PFSK-1 (cell line): ENCODE measurements at regions not wholly inside any gene's neighbourhood (a gene's known extent, or its start where the extent isn't known, plus 50 kb on each side); places are given as distances from the start of the nearest gene placed in this dataset.

ENCODE experiments used
- POLR2AphosphoS5 ChIP-seq: IDR thresholded peaks from 2 replicates; pipeline ENCODE4 v1.6.1; 2012; ENCODE audit warnings: low read depth, mild to moderate bottlenecking, control low read depth, low read length, moderate library complexity
- REST ChIP-seq, 2 experiments: IDR thresholded peaks; 2 replicates each; pipeline versions ENCODE4 v1.6.1 to v1.8.0; 2011 to 2012; ENCODE audit warnings: low read depth in 2 of 2, low read length in 2 of 2, control low read depth in 1 of 2, inconsistent platforms in 1 of 2, mild to moderate bottlenecking in 1 of 2, moderate library complexity in 1 of 2; ENCODE audit not compliant: insufficient read depth in 1 of 2

GRCh38 chr13:108086678-108087077 lies 128.7 kb downstream of the LIG4 start:
- TF ChIP-seq POLR2AphosphoS5 (no peak), REST (IDR thresholded peaks at IDR 0.05; ENCODE audit: insufficient read depth in 1 of 2, low read depth in 2 of 2, low read length in 2 of 2) (no peak)
